ENCODE measurements at regions not wholly inside any gene's neighbourhood (a gene's known extent, or its start where the extent isn't known, plus 50 kb on each side); places are given as distances from the start of the nearest gene placed in this dataset.

DNA sequence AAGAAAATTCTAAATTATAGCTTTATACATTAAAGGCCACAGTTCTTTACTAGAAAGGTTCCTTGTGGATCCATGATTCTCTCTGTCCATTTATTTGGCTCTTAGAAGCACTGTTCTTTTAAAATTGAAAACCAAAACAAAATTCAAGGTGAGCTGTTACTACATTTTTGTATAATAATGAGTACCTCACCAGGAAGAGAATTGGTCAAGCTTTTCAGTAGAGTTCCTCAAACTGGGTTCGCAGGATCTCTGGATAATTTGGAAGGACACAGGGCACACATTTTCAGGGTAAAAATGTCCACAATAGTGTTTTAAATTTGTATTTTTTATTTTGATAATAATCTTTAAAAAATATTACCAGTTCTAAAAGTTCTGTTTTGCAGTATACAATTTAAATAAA lies 93.0 kb downstream of the PPP1R3A start:
- Histone ChIP-seq H3K4me1 (no peaks in the 10 kb centered on the region), H3K27ac (no peak overlapping the region), H3K4me3 (no peak overlapping the region), H3K27me3 (no peaks in the 10 kb centered on the region), H3K9me3 (no peaks in the 10 kb centered on the region), H3K36me3 (no peaks in the 10 kb centered on the region)
- 89% methylated on average over 1 of the region's 1 CpG for WGBS
- TF ChIP-seq POLR2A (IDR thresholded peaks at IDR 0.05) (no peak), EP300 (IDR thresholded peaks at IDR 0.05) (no peak), POLR2AphosphoS5 (IDR thresholded peaks at IDR 0.05) (no peak)
- TF ChIP-seq, protein P1, sequence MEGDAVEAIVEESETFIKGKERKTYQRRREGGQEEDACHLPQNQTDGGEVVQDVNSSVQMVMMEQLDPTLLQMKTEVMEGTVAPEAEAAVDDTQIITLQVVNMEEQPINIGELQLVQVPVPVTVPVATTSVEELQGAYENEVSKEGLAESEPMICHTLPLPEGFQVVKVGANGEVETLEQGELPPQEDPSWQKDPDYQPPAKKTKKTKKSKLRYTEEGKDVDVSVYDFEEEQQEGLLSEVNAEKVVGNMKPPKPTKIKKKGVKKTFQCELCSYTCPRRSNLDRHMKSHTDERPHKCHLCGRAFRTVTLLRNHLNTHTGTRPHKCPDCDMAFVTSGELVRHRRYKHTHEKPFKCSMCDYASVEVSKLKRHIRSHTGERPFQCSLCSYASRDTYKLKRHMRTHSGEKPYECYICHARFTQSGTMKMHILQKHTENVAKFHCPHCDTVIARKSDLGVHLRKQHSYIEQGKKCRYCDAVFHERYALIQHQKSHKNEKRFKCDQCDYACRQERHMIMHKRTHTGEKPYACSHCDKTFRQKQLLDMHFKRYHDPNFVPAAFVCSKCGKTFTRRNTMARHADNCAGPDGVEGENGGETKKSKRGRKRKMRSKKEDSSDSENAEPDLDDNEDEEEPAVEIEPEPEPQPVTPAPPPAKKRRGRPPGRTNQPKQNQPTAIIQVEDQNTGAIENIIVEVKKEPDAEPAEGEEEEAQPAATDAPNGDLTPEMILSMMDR (IDR thresholded peaks at IDR 0.05) = no peak
- no peak for DNase-seq (ENCODE audit: low spot score in 2 of 2)

DNA sequence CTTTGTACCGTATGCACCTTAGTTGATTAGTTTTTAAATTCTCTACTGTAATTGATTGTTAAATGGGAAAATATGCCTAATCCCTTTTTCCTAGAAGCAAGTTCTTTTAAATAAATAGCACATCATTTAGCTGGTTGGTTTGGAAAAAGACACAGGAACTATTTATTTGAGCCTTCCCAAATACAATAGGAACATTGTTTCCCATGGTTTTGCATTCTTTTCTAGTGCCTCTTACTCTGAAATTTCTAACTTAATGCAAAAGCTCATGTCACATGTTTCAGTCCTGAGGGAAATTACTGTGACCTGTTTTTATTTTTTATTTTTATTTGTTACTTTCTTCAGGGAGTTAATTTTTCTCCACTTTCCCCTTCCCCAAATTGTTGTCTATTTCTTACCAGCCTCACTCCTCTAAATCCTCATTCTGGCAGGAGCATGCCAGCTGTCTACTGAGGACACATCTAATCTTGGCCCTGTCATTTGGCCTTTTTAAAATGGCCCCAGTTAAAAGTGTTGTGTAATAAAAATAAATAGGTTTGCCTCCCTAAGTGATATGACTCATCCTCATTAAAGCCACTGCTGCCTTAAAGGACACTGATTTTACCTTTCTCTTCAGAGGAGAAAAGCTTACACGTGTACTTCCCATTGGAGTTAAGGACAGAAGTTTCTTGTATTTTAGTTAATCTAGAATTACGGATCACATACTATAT lies 94.5 kb downstream of the PPP1R3A start:
- Histone ChIP-seq H3K27me3 (no peaks in the 10 kb centered on the region), H3K36me3 (no peaks in the 10 kb centered on the region), H3K27ac (no peak overlapping the region), H3K4me1 (no peaks in the 10 kb centered on the region), H3K9me3 (no peaks in the 10 kb centered on the region), H3K4me3 (no peak overlapping the region)
- TF ChIP-seq POLR2A (IDR thresholded peaks at IDR 0.05) (no peak), POLR2AphosphoS5 (IDR thresholded peaks at IDR 0.05) (no peak), EP300 (IDR thresholded peaks at IDR 0.05) (no peak)
- TF ChIP-seq, protein P1 (IDR thresholded peaks at IDR 0.05) = no peak
- whole genome bisulfite sequencing = 69% methylated on average over 3 of the region's 3 CpGs
- no peak for DNase-seq (ENCODE audit: low spot score in 2 of 2)

DNA sequence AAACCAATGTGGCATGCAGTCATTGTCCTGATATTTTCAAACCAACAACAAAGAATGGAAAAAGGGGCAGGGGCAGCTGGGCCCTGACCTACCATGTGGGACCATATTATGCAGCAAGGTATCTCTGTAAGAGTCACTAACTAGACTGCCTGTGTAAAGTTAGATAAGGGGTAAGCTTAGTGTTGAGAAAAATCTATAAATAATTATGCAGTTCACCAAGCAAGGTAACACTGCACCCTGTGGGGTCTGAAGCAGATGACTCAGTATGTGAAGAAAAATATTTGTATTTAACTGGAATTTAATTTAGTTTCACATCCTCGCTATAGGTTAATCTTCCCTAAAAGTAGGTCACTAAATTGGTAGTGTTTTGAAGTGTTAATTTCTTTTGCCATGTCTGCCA lies 99.3 kb downstream of the PPP1R3A start:
- H3K9me3 ChIP-seq = no peaks in the 10 kb centered on the region
- H3K36me3 ChIP-seq = no peaks in the 10 kb centered on the region
- no peaks in the 10 kb centered on the region for H3K4me1 ChIP-seq
- no peaks in the 10 kb centered on the region for H3K27me3 ChIP-seq
- no peak for DNase-seq (ENCODE audit: low spot score in 2 of 2)
- H3K4me3 ChIP-seq = no peak overlapping the region
- TF ChIP-seq EP300 (IDR thresholded peaks at IDR 0.05) (no peak), POLR2A (IDR thresholded peaks at IDR 0.05) (no peak), POLR2AphosphoS5 (IDR thresholded peaks at IDR 0.05) (no peak)
- TF ChIP-seq, protein P1 (IDR thresholded peaks at IDR 0.05) = no peak
- H3K27ac ChIP-seq = no peak overlapping the region
- 84% methylated on average over 1 of the region's 1 CpG for WGBS

DNA sequence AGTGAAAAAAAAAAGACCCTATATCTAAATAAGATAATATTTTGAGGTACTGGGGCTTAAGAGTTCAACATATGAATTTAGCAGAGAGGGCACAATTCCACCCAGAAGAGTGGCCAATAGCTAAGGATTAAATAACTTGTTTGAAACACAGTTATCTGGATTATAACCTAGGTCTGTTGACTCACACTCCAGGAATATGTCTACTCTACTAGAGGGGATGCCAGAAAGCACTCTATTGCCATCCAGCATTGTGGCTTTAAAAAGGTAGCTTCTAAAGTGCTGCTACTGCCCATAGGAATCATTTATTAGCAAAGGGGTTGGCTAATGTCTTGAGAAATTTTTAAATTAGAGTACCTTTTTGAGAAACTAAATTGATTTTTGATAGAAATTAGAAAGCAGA lies 102.2 kb downstream of the PPP1R3A start:
- no peak for DNase-seq (ENCODE audit: low spot score in 2 of 2)
- Histone ChIP-seq H3K4me3 (no peak overlapping the region), H3K27ac (no peak overlapping the region), H3K36me3 (no peaks in the 10 kb centered on the region), H3K9me3 (no peaks in the 10 kb centered on the region), H3K27me3 (no peaks in the 10 kb centered on the region), H3K4me1 (no peaks in the 10 kb centered on the region)
- TF ChIP-seq EP300 (IDR thresholded peaks at IDR 0.05) (no peak), POLR2AphosphoS5 (IDR thresholded peaks at IDR 0.05) (no peak), POLR2A (IDR thresholded peaks at IDR 0.05) (no peak)
- TF ChIP-seq, protein P1 (IDR thresholded peaks at IDR 0.05) = no peak

DNA sequence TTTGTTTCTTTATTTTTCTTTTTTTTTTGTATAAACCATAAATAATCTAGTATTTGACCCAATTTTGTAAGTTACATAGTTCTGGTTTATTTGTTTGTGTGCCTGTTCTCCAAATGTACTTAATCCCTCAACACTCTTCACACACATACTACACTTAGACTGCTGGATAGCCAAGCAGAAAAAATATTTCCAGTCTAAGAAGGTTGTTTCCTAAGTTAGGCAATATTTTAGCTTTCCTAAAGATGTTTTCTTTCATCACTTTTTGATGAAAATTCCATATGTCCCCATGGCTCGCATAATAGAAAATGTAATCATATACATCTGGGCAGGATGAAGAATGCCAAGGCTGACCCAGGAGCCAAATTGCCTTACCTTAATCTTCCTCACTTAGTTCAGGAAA lies 105.3 kb downstream of the PPP1R3A start:
- 56% methylated on average over 1 of the region's 1 CpG for WGBS
- DNase-seq (ENCODE audit: low spot score in 2 of 2) = no peak
- TF ChIP-seq, protein P1 (IDR thresholded peaks at IDR 0.05) = no peak
- no peak for TF ChIP-seq EP300 (IDR thresholded peaks at IDR 0.05)
- no peak for TF ChIP-seq POLR2A (IDR thresholded peaks at IDR 0.05)
- no peak for TF ChIP-seq POLR2AphosphoS5 (IDR thresholded peaks at IDR 0.05)

More for the DNA sequence above, 105.3 kb downstream of the PPP1R3A start:
- Histone ChIP-seq H3K9me3 (no peaks in the 10 kb centered on the region), H3K27me3 (no peaks in the 10 kb centered on the region), H3K4me3 (no peak overlapping the region), H3K4me1 (no peaks in the 10 kb centered on the region), H3K36me3 (no peaks in the 10 kb centered on the region), H3K27ac (no peak overlapping the region)

All from suprapubic skin (tissue), 4 donors.